NCI-H748 treated with DMSO at 0.1 percent for 48 hours (cell line): ENCODE measurements at regions not wholly inside any gene's neighbourhood (a gene's known extent, or its start where the extent isn't known, plus 50 kb on each side); places are given as distances from the start of the nearest gene placed in this dataset.

Experiments
- DNase-seq: peaks from one replicate; lab custom pipeline; 2025; lab: John Stamatoyannopoulos, UW

GRCh38 chr5:58069016-58069705 lies 390.7 kb downstream of the PLK2 start:
- DNase-seq: no peak

- no peak for DNase-seq
These were observed 393.3 kb downstream of the PLK2 start for GRCh38 chr5:58066557-58066956.

- DNase-seq: no peak
These were observed 393.8 kb downstream of the PLK2 start for GRCh38 chr5:58066076-58066475.

- peak; percentile 47 for DNase-seq
These were observed 395.1 kb downstream of the PLK2 start for GRCh38 chr5:58064801-58065200.

- no peak for DNase-seq
These were observed 398.9 kb downstream of the PLK2 start for GRCh38 chr5:58060996-58061395.

- no peak for DNase-seq
These were observed 402.6 kb downstream of the PLK2 start for GRCh38 chr5:58057324-58057723.

- DNase-seq: no peak
These were observed 403.3 kb downstream of the PLK2 start for GRCh38 chr5:58056546-58056945.

- DNase-seq: no peak
These were observed 405.9 kb downstream of the PLK2 start for GRCh38 chr5:58054018-58054417.

GRCh38 chr5:58048954-58049353 lies 410.9 kb downstream of the PLK2 start:
- no peak for DNase-seq

- DNase-seq: no peak
These were observed 411.5 kb downstream of the PLK2 start for GRCh38 chr5:58048185-58048925.

- no peak for DNase-seq
These were observed 413.5 kb downstream of the PLK2 start for GRCh38 chr5:58046371-58046770.

- DNase-seq: no peak
These were observed 415.7 kb downstream of the PLK2 start for GRCh38 chr5:58044166-58044565.

GRCh38 chr5:58043032-58043945 lies 416.6 kb downstream of the PLK2 start:
- DNase-seq: no peak

- DNase-seq: no peak
These were observed 418.0 kb downstream of the PLK2 start for GRCh38 chr5:58041884-58042283.

- no peak for DNase-seq
These were observed 419.0 kb downstream of the PLK2 start for GRCh38 chr5:58040846-58041245.

- no peak for DNase-seq
These were observed 419.8 kb downstream of the PLK2 start for GRCh38 chr5:58040044-58040443.

GRCh38 chr5:58037899-58038298 lies 422.0 kb downstream of the PLK2 start:
- no peak for DNase-seq

GRCh38 chr5:58025809-58026208 lies 434.1 kb downstream of the PLK2 start:
- DNase-seq: no peak

- no peak for DNase-seq
These were observed 435.7 kb downstream of the PLK2 start for GRCh38 chr5:58024151-58024550.

- DNase-seq: no peak
These were observed 437.8 kb downstream of the PLK2 start for GRCh38 chr5:58022055-58022454.

- DNase-seq: no peak
These were observed 438.4 kb downstream of the PLK2 start for GRCh38 chr5:58021466-58021865.

- no peak for DNase-seq
These were observed 440.3 kb downstream of the PLK2 start for GRCh38 chr5:58019614-58020013.

- DNase-seq: no peak
These were observed 441.9 kb downstream of the PLK2 start for GRCh38 chr5:58018016-58018415.
